ENCODE measurements at regions not wholly inside any gene's neighbourhood (a gene's known extent, or its start where the extent isn't known, plus 50 kb on each side); places are given as distances from the start of the nearest gene placed in this dataset.

- no peak for DNase-seq (ENCODE audit: extremely low spot score)
- no peak overlapping the region for H3K27ac ChIP-seq (ENCODE audit: low read depth)
- 54% methylated on average over 2 of the region's 2 CpGs for WGBS
Observed at GRCh38 chr12:76249501-76249900, 98.7 kb downstream of the BBS10 start.

GRCh38 chr12:76247992-76248391, 100.2 kb downstream of the BBS10 start:
- 82% methylated on average over 1 of the region's 1 CpG for WGBS
- no peaks in the 10 kb centered on the region for H3K36me3 ChIP-seq (ENCODE audit: insufficient read depth)
- H3K4me1 ChIP-seq (ENCODE audit: insufficient read depth) = no peaks in the 10 kb centered on the region
- H3K4me3 ChIP-seq (ENCODE audit: low read depth, low read length) = no peak overlapping the region
- no peak for DNase-seq (ENCODE audit: extremely low spot score)
- H3K27ac ChIP-seq (ENCODE audit: low read depth) = no peak overlapping the region

More at GRCh38 chr12:76249501-76249900, 98.7 kb downstream of the BBS10 start:
- Histone ChIP-seq H3K4me1 (ENCODE audit: insufficient read depth) (no peaks in the 10 kb centered on the region), H3K36me3 (ENCODE audit: insufficient read depth) (no peaks in the 10 kb centered on the region), H3K4me3 (ENCODE audit: low read depth, low read length) (no peak overlapping the region)

GRCh38 chr12:76247026-76247646, 101.1 kb downstream of the BBS10 start:
- no peak overlapping the region for H3K27ac ChIP-seq (ENCODE audit: low read depth)
- no peaks in the 10 kb centered on the region for H3K4me1 ChIP-seq (ENCODE audit: insufficient read depth)
- no peak for DNase-seq (ENCODE audit: extremely low spot score)
- H3K36me3 ChIP-seq (ENCODE audit: insufficient read depth) = no peaks in the 10 kb centered on the region
- H3K4me3 ChIP-seq (ENCODE audit: low read depth, low read length) = no peak overlapping the region
- 56% methylated on average over 4 of the region's 4 CpGs for WGBS

GRCh38 chr12:76246611-76247010, 101.6 kb downstream of the BBS10 start:
- no peaks in the 10 kb centered on the region for H3K4me1 ChIP-seq (ENCODE audit: insufficient read depth)
- no peak overlapping the region for H3K27ac ChIP-seq (ENCODE audit: low read depth)
- H3K36me3 ChIP-seq (ENCODE audit: insufficient read depth) = no peaks in the 10 kb centered on the region
- no peak overlapping the region for H3K4me3 ChIP-seq (ENCODE audit: low read depth, low read length)
- WGBS = 62% methylated on average over 2 of the region's 2 CpGs
- no peak for DNase-seq (ENCODE audit: extremely low spot score)

- no peak overlapping the region for H3K4me3 ChIP-seq (ENCODE audit: low read depth, low read length)
- no peak overlapping the region for H3K27ac ChIP-seq (ENCODE audit: low read depth)
- WGBS = 70% methylated on average over 3 of the region's 3 CpGs
- DNase-seq (ENCODE audit: extremely low spot score) = no peak
- no peaks in the 10 kb centered on the region for H3K4me1 ChIP-seq (ENCODE audit: insufficient read depth)
- no peaks in the 10 kb centered on the region for H3K36me3 ChIP-seq (ENCODE audit: insufficient read depth)
Observed at GRCh38 chr12:76244300-76244699, 103.9 kb downstream of the BBS10 start.

- H3K27ac ChIP-seq (ENCODE audit: low read depth) = no peak overlapping the region
- DNase-seq (ENCODE audit: extremely low spot score) = no peak
Observed at GRCh38 chr12:76242813-76243550, 105.2 kb downstream of the BBS10 start.

GRCh38 chr12:76241371-76241770, 106.8 kb downstream of the BBS10 start:
- no peak overlapping the region for H3K27ac ChIP-seq (ENCODE audit: low read depth)
- H3K36me3 ChIP-seq (ENCODE audit: insufficient read depth) = no peaks in the 10 kb centered on the region
- H3K4me3 ChIP-seq (ENCODE audit: low read depth, low read length) = no peak overlapping the region
- no peaks in the 10 kb centered on the region for H3K4me1 ChIP-seq (ENCODE audit: insufficient read depth)
- no peak for DNase-seq (ENCODE audit: extremely low spot score)
- 98% methylated on average over 1 of the region's 1 CpG for WGBS

More at GRCh38 chr12:76242813-76243550, 105.2 kb downstream of the BBS10 start:
- 76% methylated on average over 2 of the region's 2 CpGs for WGBS
- no peaks in the 10 kb centered on the region for H3K4me1 ChIP-seq (ENCODE audit: insufficient read depth)
- no peaks in the 10 kb centered on the region for H3K36me3 ChIP-seq (ENCODE audit: insufficient read depth)
- H3K4me3 ChIP-seq (ENCODE audit: low read depth, low read length) = no peak overlapping the region

- no peak overlapping the region for H3K4me3 ChIP-seq (ENCODE audit: low read depth, low read length)
- WGBS = 55% methylated on average over 6 of the region's 6 CpGs
- DNase-seq (ENCODE audit: extremely low spot score) = no peak
- H3K36me3 ChIP-seq (ENCODE audit: insufficient read depth) = no peaks in the 10 kb centered on the region
- no peak overlapping the region for H3K27ac ChIP-seq (ENCODE audit: low read depth)
- H3K4me1 ChIP-seq (ENCODE audit: insufficient read depth) = no peaks in the 10 kb centered on the region
Observed at GRCh38 chr12:76240281-76240680, 107.9 kb downstream of the BBS10 start.

- 81% methylated on average over 4 of the region's 4 CpGs for WGBS
- H3K27ac ChIP-seq (ENCODE audit: low read depth) = no peak overlapping the region
- no peaks in the 10 kb centered on the region for H3K4me1 ChIP-seq (ENCODE audit: insufficient read depth)
- H3K36me3 ChIP-seq (ENCODE audit: insufficient read depth) = no peaks in the 10 kb centered on the region
- H3K4me3 ChIP-seq (ENCODE audit: low read depth, low read length) = no peak overlapping the region
- DNase-seq (ENCODE audit: extremely low spot score) = no peak
Observed at GRCh38 chr12:76238688-76239087, 109.5 kb downstream of the BBS10 start.

GRCh38 chr12:76237086-76237701, 111.0 kb downstream of the BBS10 start:
- no peaks in the 10 kb centered on the region for H3K4me1 ChIP-seq (ENCODE audit: insufficient read depth)
- DNase-seq (ENCODE audit: extremely low spot score) = no peak
- H3K27ac ChIP-seq (ENCODE audit: low read depth) = no peak overlapping the region
- 67% methylated on average over 7 of the region's 7 CpGs for WGBS
- H3K4me3 ChIP-seq (ENCODE audit: low read depth, low read length) = no peak overlapping the region
- no peaks in the 10 kb centered on the region for H3K36me3 ChIP-seq (ENCODE audit: insufficient read depth)

GRCh38 chr12:76236640-76237039, 111.6 kb downstream of the BBS10 start:
- no peak overlapping the region for H3K27ac ChIP-seq (ENCODE audit: low read depth)
- 76% methylated on average over 7 of the region's 7 CpGs for WGBS
- no peak overlapping the region for H3K4me3 ChIP-seq (ENCODE audit: low read depth, low read length)
- no peaks in the 10 kb centered on the region for H3K36me3 ChIP-seq (ENCODE audit: insufficient read depth)
- H3K4me1 ChIP-seq (ENCODE audit: insufficient read depth) = no peaks in the 10 kb centered on the region
- no peak for DNase-seq (ENCODE audit: extremely low spot score)

GRCh38 chr12:76234741-76235140, 113.5 kb downstream of the BBS10 start:
- H3K27ac ChIP-seq (ENCODE audit: low read depth) = no peak overlapping the region
- no peak overlapping the region for H3K4me3 ChIP-seq (ENCODE audit: low read depth, low read length)
- H3K36me3 ChIP-seq (ENCODE audit: insufficient read depth) = no peaks in the 10 kb centered on the region
- WGBS = 90% methylated on average over 2 of the region's 2 CpGs
- no peak for DNase-seq (ENCODE audit: extremely low spot score)
- H3K4me1 ChIP-seq (ENCODE audit: insufficient read depth) = no peaks in the 10 kb centered on the region

GRCh38 chr12:76232013-76232412, 116.2 kb downstream of the BBS10 start:
- Histone ChIP-seq H3K27ac (ENCODE audit: low read depth) (no peak overlapping the region), H3K4me1 (ENCODE audit: insufficient read depth) (no peaks in the 10 kb centered on the region), H3K36me3 (ENCODE audit: insufficient read depth) (no peaks in the 10 kb centered on the region), H3K4me3 (ENCODE audit: low read depth, low read length) (no peak overlapping the region)
- WGBS = 92% methylated on average over 2 of the region's 2 CpGs
- DNase-seq (ENCODE audit: extremely low spot score) = no peak

- no peak overlapping the region for H3K27ac ChIP-seq (ENCODE audit: low read depth)
- no peak for DNase-seq (ENCODE audit: extremely low spot score)
- WGBS = 84% methylated on average over 1 of the region's 1 CpG
- H3K36me3 ChIP-seq (ENCODE audit: insufficient read depth) = no peaks in the 10 kb centered on the region
- H3K4me3 ChIP-seq (ENCODE audit: low read depth, low read length) = no peak overlapping the region
- no peaks in the 10 kb centered on the region for H3K4me1 ChIP-seq (ENCODE audit: insufficient read depth)
Observed at GRCh38 chr12:76226956-76227355, 121.3 kb downstream of the BBS10 start.
